ENCODE measurements at regions not wholly inside any gene's neighbourhood (a gene's known extent, or its start where the extent isn't known, plus 50 kb on each side); places are given as distances from the start of the nearest gene placed in this dataset.
A peak's percentile ranks its signal among the peaks of the same experiment; 100 is the strongest.

- no peak for TF ChIP-seq EZH2phosphoT487 (IDR thresholded peaks at IDR 0.05; ENCODE audit: borderline replicate concordance)
- peak; percentile 46 for TF ChIP-seq CTCF (conservative IDR thresholded peaks at IDR 0.05; ENCODE audit: low read length)
- Histone ChIP-seq H3K9me2 (replicated peaks; ENCODE audit: low read depth, low read length) (no peaks in the 10 kb centered on the region), H3K4me3 (ENCODE audit: low read length, poor library complexity, severe bottlenecking) (no peak overlapping the region), H3K79me2 (ENCODE audit: insufficient read depth, low read length) (no peaks in the 10 kb centered on the region), H2AFZ (ENCODE audit: low read length) (no peak overlapping the region), H3K9ac (ENCODE audit: low read depth, low read length, poor library complexity, severe bottlenecking) (no peak overlapping the region), H3K4me2 (ENCODE audit: low read depth, low read length, poor library complexity, severe bottlenecking) (no peak overlapping the region), H3K36me3 (ENCODE audit: insufficient read depth, low read length) (no peaks in the 10 kb centered on the region), H3F3A (ENCODE audit: low read depth) (no peaks in the 10 kb centered on the region), H3K4me1 (ENCODE audit: insufficient read depth, low read length, poor library complexity, severe bottlenecking) (no peaks in the 10 kb centered on the region), H4K20me1 (ENCODE audit: insufficient read depth, low read length, poor library complexity, severe bottlenecking) (no peaks in the 10 kb centered on the region), H3K9me3 (ENCODE audit: insufficient read depth, low read depth, low read length) (no peaks in the 10 kb centered on the region), H3K27me3 (ENCODE audit: insufficient read depth, low read length, poor library complexity, severe bottlenecking) (no peaks in the 10 kb centered on the region)
Observed at GRCh38 chr17:71085238-71086033, 916.1 kb downstream of the KCNJ2 start.

DNA sequence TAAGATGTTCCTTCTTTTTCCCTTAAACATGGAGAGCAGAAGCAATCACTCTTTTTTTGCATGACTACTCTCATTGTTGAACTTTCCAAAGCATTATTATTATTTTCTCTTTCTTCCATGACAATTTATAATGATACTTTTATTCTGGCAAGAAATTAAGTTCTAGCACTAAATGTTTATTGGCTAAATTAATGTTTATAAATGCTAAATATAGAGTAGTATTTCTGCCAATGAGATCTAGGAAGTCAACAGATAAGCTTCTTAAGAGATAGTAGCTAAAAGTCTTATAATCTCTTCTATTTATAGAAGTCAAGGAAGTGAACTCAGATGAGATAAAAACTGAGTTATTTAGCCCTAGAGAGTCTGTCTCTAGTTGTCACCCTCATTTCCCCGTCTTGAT is 920.1 kb downstream of the KCNJ2 start:
- TF ChIP-seq EZH2phosphoT487 (IDR thresholded peaks at IDR 0.05; ENCODE audit: borderline replicate concordance), result no peak
- Histone ChIP-seq H4K20me1 (ENCODE audit: insufficient read depth, low read length, poor library complexity, severe bottlenecking) (no peaks in the 10 kb centered on the region), H3K9me2 (replicated peaks; ENCODE audit: low read depth, low read length) (no peaks in the 10 kb centered on the region), H3F3A (ENCODE audit: low read depth) (no peaks in the 10 kb centered on the region), H2AFZ (ENCODE audit: low read length) (no peak overlapping the region), H3K4me3 (ENCODE audit: low read length, poor library complexity, severe bottlenecking) (no peak overlapping the region), H3K4me2 (ENCODE audit: low read depth, low read length, poor library complexity, severe bottlenecking) (no peak overlapping the region), H3K36me3 (ENCODE audit: insufficient read depth, low read length) (no peaks in the 10 kb centered on the region), H3K9ac (ENCODE audit: low read depth, low read length, poor library complexity, severe bottlenecking) (no peak overlapping the region), H3K9me3 (ENCODE audit: insufficient read depth, low read depth, low read length) (no peaks in the 10 kb centered on the region), H3K27me3 (ENCODE audit: insufficient read depth, low read length, poor library complexity, severe bottlenecking) (no peaks in the 10 kb centered on the region), H3K79me2 (ENCODE audit: insufficient read depth, low read length) (no peaks in the 10 kb centered on the region), H3K4me1 (ENCODE audit: insufficient read depth, low read length, poor library complexity, severe bottlenecking) (no peaks in the 10 kb centered on the region)

- H3K9me3 ChIP-seq (ENCODE audit: insufficient read depth, low read depth, low read length), result 0 out of 2 replicates have a peak, but pooled peaks cover 8% of the 10 kb centered on the region
- H3K4me2 ChIP-seq (ENCODE audit: low read depth, low read length, poor library complexity, severe bottlenecking), result no peak overlapping the region
- TF ChIP-seq CTCF (conservative IDR thresholded peaks at IDR 0.05; ENCODE audit: low read length), result no peak
- no peak for TF ChIP-seq EZH2phosphoT487 (IDR thresholded peaks at IDR 0.05; ENCODE audit: borderline replicate concordance)
Observed at GRCh38 chr17:71098071-71098470, 928.7 kb downstream of the KCNJ2 start.

More at GRCh38 chr17:71098071-71098470, 928.7 kb downstream of the KCNJ2 start:
- Histone ChIP-seq H3K4me1 (ENCODE audit: insufficient read depth, low read length, poor library complexity, severe bottlenecking) (no peaks in the 10 kb centered on the region), H3K9ac (ENCODE audit: low read depth, low read length, poor library complexity, severe bottlenecking) (no peak overlapping the region), H3K79me2 (ENCODE audit: insufficient read depth, low read length) (no peaks in the 10 kb centered on the region), H3K36me3 (ENCODE audit: insufficient read depth, low read length) (no peaks in the 10 kb centered on the region), H3K4me3 (ENCODE audit: low read length, poor library complexity, severe bottlenecking) (no peak overlapping the region), H3K27me3 (ENCODE audit: insufficient read depth, low read length, poor library complexity, severe bottlenecking) (no peaks in the 10 kb centered on the region), H4K20me1 (ENCODE audit: insufficient read depth, low read length, poor library complexity, severe bottlenecking) (no peaks in the 10 kb centered on the region), H3K9me2 (replicated peaks; ENCODE audit: low read depth, low read length) (no peaks in the 10 kb centered on the region), H2AFZ (ENCODE audit: low read length) (no peak overlapping the region), H3F3A (ENCODE audit: low read depth) (no peaks in the 10 kb centered on the region)

All from Loucy (cell line).